ENCODE measurements at regions not wholly inside any gene's neighbourhood (a gene's known extent, or its start where the extent isn't known, plus 50 kb on each side); places are given as distances from the start of the nearest gene placed in this dataset.

GRCh38 chr10:78618050-78618449, 450.7 kb upstream of the ZMIZ1 start:
- H3K36me3 ChIP-seq = no peaks in the 10 kb centered on the region
- H3K4me3 ChIP-seq (replicated peaks in 1 of 3) = no peak overlapping the region
- WGBS, 2 donors = 100% methylated on average over 4 of the region's 4 CpGs

GRCh38 chr10:78619115-78619851, 449.5 kb upstream of the ZMIZ1 start:
- Histone ChIP-seq H3K4me3 (replicated peaks in 1 of 3) (no peak overlapping the region), H3K27me3 (no peaks in the 10 kb centered on the region), H3K4me1 (peaks cover 2 to 6% of the 10 kb centered on the region in 2 donors), H3K36me3 (no peaks in the 10 kb centered on the region), H3K27ac (no peak overlapping the region), H3K9me3 (no peaks in the 10 kb centered on the region)
- intact Hi-C loops (cut with DNase I) = no loop called here
- WGBS, 2 donors = 83 to 87% methylated on average over 6 of the region's 6 CpGs
- TF ChIP-seq CTCF (IDR thresholded peaks at IDR 0.05) = no peak
- TF ChIP-seq POLR2A (IDR thresholded peaks at IDR 0.05) = no peak
- no peak for DNase-seq

More at GRCh38 chr10:78618050-78618449, 450.7 kb upstream of the ZMIZ1 start:
- DNase-seq = no peak
- Histone ChIP-seq H3K27ac (no peak overlapping the region), H3K9me3 (no peaks in the 10 kb centered on the region), H3K27me3 (no peaks in the 10 kb centered on the region), H3K4me1 (no peaks in the 10 kb centered on the region)
- no peak for TF ChIP-seq CTCF (IDR thresholded peaks at IDR 0.05)
- no peak for TF ChIP-seq POLR2A (IDR thresholded peaks at IDR 0.05)
- intact Hi-C loops (cut with DNase I) = no loop called here

GRCh38 chr10:78619896-78620295, 448.9 kb upstream of the ZMIZ1 start:
- peaks cover 5 to 11% of the 10 kb centered on the region in 2 donors for H3K4me1 ChIP-seq
- H3K27ac ChIP-seq = no peak overlapping the region
- no peak overlapping the region for H3K4me3 ChIP-seq (replicated peaks in 1 of 3)
- H3K9me3 ChIP-seq = no peaks in the 10 kb centered on the region
- DNase-seq = no peak
- no peaks in the 10 kb centered on the region for H3K36me3 ChIP-seq
- WGBS, 2 donors = 90 to 92% methylated on average over 4 of the region's 4 CpGs
- no peaks in the 10 kb centered on the region for H3K27me3 ChIP-seq
- no peak for TF ChIP-seq CTCF (IDR thresholded peaks at IDR 0.05)
- TF ChIP-seq POLR2A (IDR thresholded peaks at IDR 0.05) = no peak
- intact Hi-C loops (cut with DNase I) = no loop called here

- no peaks in the 10 kb centered on the region for H3K9me3 ChIP-seq
- H3K4me1 ChIP-seq = peaks cover 5 to 11% of the 10 kb centered on the region in 2 donors
- TF ChIP-seq POLR2A (IDR thresholded peaks at IDR 0.05) = no peak
- no peak for TF ChIP-seq CTCF (IDR thresholded peaks at IDR 0.05)
- H3K4me3 ChIP-seq (replicated peaks in 1 of 3) = no peak overlapping the region
- no peak overlapping the region for H3K27ac ChIP-seq
- no peak for DNase-seq
- 81 to 84% methylated on average over 9 of the region's 9 CpGs for WGBS, 2 donors
- intact Hi-C loops (cut with DNase I) = no loop called here
- no peaks in the 10 kb centered on the region for H3K36me3 ChIP-seq
- no peaks in the 10 kb centered on the region for H3K27me3 ChIP-seq
Measured at GRCh38 chr10:78620985-78621799, 447.6 kb upstream of the ZMIZ1 start.

Data from thyroid gland (tissue), 4 donors.